Activated CD4-positive, alpha-beta T cell treated with anti-CD3 and anti-CD28 coated beads, Interleukin-2, amount 10 ng/mL, durations not matched to agents 7 days and 5 days (primary cell): ENCODE measurements at regions not wholly inside any gene's neighbourhood (a gene's known extent, or its start where the extent isn't known, plus 50 kb on each side); places are given as distances from the start of the nearest gene placed in this dataset.
"Not testable (repeated sequence)": the region's sequence is repeated elsewhere in the genome, so short reads cannot be mapped to it uniquely, and the experiment has no call there.

Experiments used
- CTCF ChIA-PET: fragments of 350-600 bp; sonication (Branson Sonifier 250); formaldehyde crosslinking; loops from one replicate; lab custom pipeline; 2021; ENCODE audit warnings: antibody characterized with exemption; lab: Charles Lee
- POLR2A ChIA-PET: fragments of 350-600 bp; sonication (Branson Sonifier 250); formaldehyde crosslinking; loops from one replicate; lab custom pipeline; 2021; ENCODE audit warnings: antibody characterized with exemption; lab: Charles Lee
- DNase-seq: peaks from one replicate; pipeline ENCODE4 v3.0.0-alpha.2; 2020
- H3K27ac Mint-ChIP-seq: one replicate; pipeline ENCODE4 v1.8.0; 2021; ENCODE audit warnings: mild to moderate bottlenecking, moderate library complexity, mixed read lengths
- H3K27me3 Mint-ChIP-seq: one replicate; pipeline ENCODE4 v1.8.0; 2021; ENCODE audit warnings: mixed read lengths
- H3K36me3 Mint-ChIP-seq: one replicate; pipeline ENCODE4 v1.8.0; 2021; ENCODE audit warnings: low read depth, mixed read lengths
- H3K4me1 Mint-ChIP-seq: one replicate; pipeline ENCODE4 v1.8.0; 2021; ENCODE audit warnings: mixed read lengths
- H3K4me3 Mint-ChIP-seq: one replicate; pipeline ENCODE4 v1.8.0; 2021; ENCODE audit warnings: mild to moderate bottlenecking, moderate library complexity, mixed read lengths
- H3K9me3 Mint-ChIP-seq: one replicate; pipeline ENCODE4 v1.8.0; 2021; ENCODE audit warnings: mixed read lengths

DNA sequence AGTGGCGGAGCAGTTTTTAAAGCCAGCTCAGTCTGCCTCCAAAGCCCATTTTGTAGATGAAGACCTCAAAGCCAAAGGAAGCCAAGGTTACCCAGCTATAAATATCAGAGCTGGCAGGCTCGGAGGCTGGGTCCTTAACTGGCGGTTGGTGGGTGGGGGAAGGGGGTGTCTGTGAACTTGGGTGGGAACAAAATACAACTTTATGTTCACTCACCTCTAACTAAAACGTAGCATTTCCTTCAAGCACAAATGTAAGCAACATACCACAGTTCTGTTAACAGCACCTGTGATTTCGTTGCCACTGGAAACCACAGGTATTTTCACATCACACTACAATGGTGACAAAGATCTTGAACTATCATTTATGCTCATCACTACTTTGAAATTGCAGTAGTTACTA, 99.7 kb upstream of the SYT13 start:
- no peak overlapping the region for H3K27ac Mint-ChIP-seq
- ChIA-PET CTCF (interaction anchor here (1.8 kb wide), 1 partner anchor 14 kb away, joined by 5 read pairs; no protein-coding TSS in a partner anchor), POLR2A (no interaction called here)
- no peak overlapping the region for H3K4me3 Mint-ChIP-seq
- H3K27me3 Mint-ChIP-seq, result peaks cover 27% of the 10 kb centered on the region
- DNase-seq, result no peak
- no peaks in the 10 kb centered on the region for H3K9me3 Mint-ChIP-seq
- no peaks in the 10 kb centered on the region for H3K36me3 Mint-ChIP-seq
- H3K4me1 Mint-ChIP-seq, result peaks cover 15% of the 10 kb centered on the region

DNA sequence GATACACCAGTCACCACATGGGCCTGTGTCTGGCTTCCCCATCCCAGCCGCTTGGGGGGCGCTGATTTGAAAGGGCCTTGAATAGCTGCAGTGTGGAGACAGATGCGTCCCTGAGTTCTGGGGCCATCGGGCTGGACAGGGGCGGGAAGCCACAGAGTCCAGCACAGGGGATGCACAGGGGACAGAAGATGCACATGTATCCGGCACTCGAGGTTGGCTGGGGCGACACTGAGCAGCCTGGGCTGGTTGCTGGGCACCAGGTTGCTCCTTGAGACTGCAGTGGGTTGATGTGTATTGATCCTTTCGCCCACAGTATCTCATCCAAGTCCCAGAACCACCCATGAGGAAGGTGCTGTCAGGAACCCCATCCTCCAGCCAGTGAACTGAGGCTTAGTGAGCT, 99.3 kb upstream of the SYT13 start:
- no peak overlapping the region for H3K27ac Mint-ChIP-seq
- ChIA-PET CTCF (interaction anchor here (1.8 kb wide), 1 partner anchor 14 kb away, joined by 5 read pairs; no protein-coding TSS in a partner anchor), POLR2A (no interaction called here)
- DNase-seq, result no peak
- H3K9me3 Mint-ChIP-seq, result no peaks in the 10 kb centered on the region
- no peak overlapping the region for H3K4me3 Mint-ChIP-seq
- H3K36me3 Mint-ChIP-seq, result no peaks in the 10 kb centered on the region
- H3K27me3 Mint-ChIP-seq, result peaks cover 27% of the 10 kb centered on the region
- H3K4me1 Mint-ChIP-seq, result peaks cover 15% of the 10 kb centered on the region

DNA sequence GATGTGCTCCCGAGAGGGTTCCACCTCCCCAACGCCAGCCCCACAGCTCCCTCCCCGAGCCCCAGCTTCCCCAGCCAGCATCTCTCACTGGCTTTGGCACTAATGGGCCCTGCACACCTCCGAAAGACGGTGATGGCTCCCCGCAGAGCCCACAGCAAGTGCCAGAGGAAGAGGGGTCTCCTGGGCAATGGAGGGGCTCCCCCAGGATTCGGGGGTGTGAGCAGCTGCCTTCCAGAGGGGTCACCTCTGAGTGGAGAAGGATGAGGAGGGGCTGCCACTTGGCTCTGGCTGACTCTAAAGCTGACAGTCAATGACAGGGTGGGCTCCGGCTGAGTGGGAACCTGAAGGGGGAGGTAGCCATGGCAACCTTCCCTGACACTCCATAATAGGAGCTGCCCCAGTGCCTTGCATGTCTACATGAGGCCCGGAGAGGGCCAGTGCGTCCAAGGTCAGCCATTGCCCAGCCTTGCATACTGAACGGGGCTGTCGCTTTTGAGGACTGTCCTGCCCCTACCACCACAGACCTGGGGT, 98.6 kb upstream of the SYT13 start:
- Mint-ChIP-seq H3K36me3 (no peaks in the 10 kb centered on the region), H3K4me3 (no peak overlapping the region), H3K4me1 (peaks cover 15% of the 10 kb centered on the region), H3K9me3 (no peaks in the 10 kb centered on the region), H3K27ac (no peak overlapping the region), H3K27me3 (peaks cover 27% of the 10 kb centered on the region)
- DNase-seq, result no peak
- POLR2A ChIA-PET, result no interaction called here
- CTCF ChIA-PET, result interaction anchor here (1.5 to 1.8 kb wide), 2 partner anchors 13 to 14 kb away, joined by 3 to 5 read pairs; no protein-coding TSS in a partner anchor

DNA sequence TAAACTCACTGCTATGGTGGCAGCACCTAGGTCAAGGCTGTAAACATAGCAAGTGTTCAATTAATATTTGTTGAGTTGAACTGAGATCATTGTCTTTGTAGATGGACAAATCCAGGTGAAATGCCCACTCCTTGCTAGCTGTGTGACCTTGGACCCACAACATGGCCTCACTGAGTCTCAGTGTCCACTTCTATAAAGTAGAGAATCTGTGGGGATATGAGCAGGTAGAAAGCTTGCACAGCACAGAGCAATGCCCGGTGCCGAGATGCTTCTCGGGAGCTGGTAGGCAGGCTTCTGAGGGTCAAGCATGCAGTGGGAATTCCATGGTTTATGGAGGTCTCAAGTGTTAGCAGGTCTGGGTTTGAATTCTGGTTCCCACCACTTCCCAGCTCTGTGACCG, 97.9 kb upstream of the SYT13 start:
- CTCF ChIA-PET, result interaction anchor here (0.6 to 1.5 kb wide), 2 partner anchors 13 to 346 kb away, joined by 3 read pairs; no protein-coding TSS in a partner anchor
- POLR2A ChIA-PET, result no interaction called here
- peaks cover 27% of the 10 kb centered on the region for H3K27me3 Mint-ChIP-seq
- no peaks in the 10 kb centered on the region for H3K36me3 Mint-ChIP-seq
- DNase-seq, result no peak
- no peak overlapping the region for H3K4me3 Mint-ChIP-seq
- no peak overlapping the region for H3K27ac Mint-ChIP-seq
- H3K9me3 Mint-ChIP-seq, result no peaks in the 10 kb centered on the region
- H3K4me1 Mint-ChIP-seq, result peaks cover 15% of the 10 kb centered on the region

DNA sequence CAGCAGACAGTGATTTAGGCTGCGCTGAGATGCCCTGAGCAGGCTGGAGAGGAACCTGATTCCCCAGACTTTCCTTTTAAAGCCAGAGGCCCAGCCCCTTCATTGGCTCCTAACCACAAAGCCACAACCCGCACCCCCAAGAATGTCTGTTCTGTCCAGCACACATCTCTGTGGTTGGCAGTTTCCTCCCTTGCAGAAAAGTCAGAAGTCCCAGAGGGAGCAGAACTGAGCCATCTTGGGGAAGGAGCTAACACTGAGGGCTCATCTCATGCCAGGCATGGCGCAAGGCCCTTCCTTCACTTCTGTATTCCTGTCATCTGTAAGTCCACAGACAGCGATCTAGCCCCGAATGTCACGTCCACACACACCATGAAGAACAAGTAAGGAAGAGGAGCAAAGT, 97.1 kb upstream of the SYT13 start:
- CTCF ChIA-PET, result interaction anchor here (0.7 to 1.5 kb wide), 2 partner anchors 12 to 155 kb away, joined by 3 read pairs; no protein-coding TSS in a partner anchor
- peaks cover 15% of the 10 kb centered on the region for H3K4me1 Mint-ChIP-seq
- peaks cover 23% of the 10 kb centered on the region for H3K27me3 Mint-ChIP-seq
- DNase-seq, result no peak
- H3K36me3 Mint-ChIP-seq, result no peaks in the 10 kb centered on the region
- POLR2A ChIA-PET, result no interaction called here
- H3K4me3 Mint-ChIP-seq, result no peak overlapping the region
- no peak overlapping the region for H3K27ac Mint-ChIP-seq
- no peaks in the 10 kb centered on the region for H3K9me3 Mint-ChIP-seq

DNA sequence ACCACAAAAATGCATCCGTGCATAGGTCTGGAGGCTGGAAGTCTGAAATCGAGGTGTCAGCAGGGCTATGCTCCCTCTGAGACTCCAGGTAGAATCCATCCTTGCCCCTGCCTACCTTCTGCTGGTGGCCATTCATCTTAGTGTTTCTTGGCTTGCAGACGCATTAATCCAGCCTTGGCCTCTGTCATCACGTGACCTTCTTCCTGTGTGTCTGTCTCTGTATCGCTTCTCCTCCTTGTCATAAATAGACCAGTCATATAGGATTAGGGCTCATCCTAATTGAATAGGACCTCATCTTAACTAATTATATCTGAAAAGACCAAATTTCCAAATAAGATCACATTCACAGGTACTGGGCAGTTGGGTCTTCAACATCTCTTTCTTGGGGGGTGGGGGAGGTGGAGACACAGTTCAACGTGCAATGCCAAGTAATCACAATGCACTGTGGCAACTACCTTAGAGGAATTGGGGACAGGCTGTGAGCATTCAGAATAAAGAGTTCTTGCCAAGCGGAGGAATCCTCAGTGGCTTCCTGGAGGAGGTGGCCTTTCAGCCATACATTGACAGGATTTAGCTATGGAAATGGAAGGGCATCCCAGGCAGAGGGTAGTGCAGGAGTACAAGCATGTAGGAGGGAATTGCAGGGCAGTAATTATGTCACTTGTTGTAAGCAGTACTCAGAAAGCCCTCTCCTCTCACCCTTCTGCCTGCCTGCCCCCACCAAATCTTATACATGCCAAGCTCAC, 96.2 kb upstream of the SYT13 start:
- H3K27me3 Mint-ChIP-seq, result peaks cover 20% of the 10 kb centered on the region
- CTCF ChIA-PET, result no interaction called here
- POLR2A ChIA-PET, result no interaction called here

DNA sequence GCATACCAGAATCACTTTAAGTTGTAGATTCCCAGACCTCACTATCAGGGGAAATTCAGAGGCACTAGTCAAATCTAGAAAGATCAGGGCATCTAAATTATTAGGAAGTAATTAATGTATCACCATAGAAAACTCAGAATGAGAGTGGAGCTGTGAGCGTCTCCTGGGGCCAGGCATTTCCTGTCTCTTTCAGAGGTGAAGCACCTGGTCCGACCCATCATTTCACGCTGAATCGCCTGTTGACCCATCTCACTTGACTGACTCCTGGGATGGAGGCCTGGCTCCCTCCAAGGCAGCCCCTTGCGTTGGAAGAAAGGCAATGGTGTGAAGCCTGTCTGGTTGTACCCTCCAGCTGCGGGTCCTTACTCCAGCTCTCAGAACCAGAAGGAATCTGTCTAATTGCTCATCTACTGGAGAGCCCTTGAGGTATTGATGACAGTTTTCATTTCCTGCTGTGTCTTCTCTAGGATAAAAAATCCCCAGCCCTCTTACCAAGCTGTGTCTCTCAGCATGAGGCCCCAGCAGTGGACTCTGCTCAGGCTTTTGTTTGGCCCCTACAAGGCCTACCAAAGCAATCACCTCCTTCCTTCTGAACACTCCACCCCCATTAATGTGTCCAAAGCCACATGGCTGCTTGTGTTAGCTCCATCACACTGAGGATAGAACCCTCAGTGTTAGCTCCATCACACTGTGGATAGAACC, 93.2 kb upstream of the SYT13 start:
- no peak for DNase-seq
- ChIA-PET POLR2A (no interaction called here), CTCF (interaction anchor here (0.6 kb wide), 1 partner anchor 105 kb away, joined by 3 read pairs; no protein-coding TSS in a partner anchor)
- H3K27ac Mint-ChIP-seq, result no peak overlapping the region
- no peaks in the 10 kb centered on the region for H3K36me3 Mint-ChIP-seq
- H3K4me3 Mint-ChIP-seq, result no peak overlapping the region
- H3K27me3 Mint-ChIP-seq, result peaks cover 18% of the 10 kb centered on the region
- peaks cover 18% of the 10 kb centered on the region for H3K4me1 Mint-ChIP-seq
- no peaks in the 10 kb centered on the region for H3K9me3 Mint-ChIP-seq

More for the DNA sequence above, 96.2 kb upstream of the SYT13 start:
- no peak for DNase-seq
- H3K4me3 Mint-ChIP-seq, result no peak overlapping the region
- no peak overlapping the region for H3K27ac Mint-ChIP-seq
- H3K4me1 Mint-ChIP-seq, result peaks cover 15% of the 10 kb centered on the region
- H3K9me3 Mint-ChIP-seq, result no peaks in the 10 kb centered on the region
- no peaks in the 10 kb centered on the region for H3K36me3 Mint-ChIP-seq

DNA sequence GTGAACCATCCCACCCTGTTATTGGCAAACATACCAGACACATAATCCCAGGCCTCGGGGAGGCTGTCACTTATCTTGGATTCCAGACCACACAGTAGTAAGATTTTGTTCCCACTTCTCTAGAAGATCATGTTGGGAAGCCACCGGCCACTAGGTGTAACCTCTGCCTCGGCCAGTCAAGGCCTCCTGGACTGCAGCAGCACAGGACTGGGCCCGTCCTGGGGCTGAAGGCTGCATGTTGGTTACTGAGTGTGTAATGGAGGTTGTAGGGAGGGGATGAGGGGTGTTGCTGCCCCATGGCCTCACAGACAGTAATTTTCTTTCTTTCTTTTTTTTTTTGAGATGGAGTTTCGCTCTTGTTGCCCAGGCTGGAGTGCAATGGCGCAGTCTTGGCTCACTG, 92.4 kb upstream of the SYT13 start:
- peaks cover 12% of the 10 kb centered on the region for H3K27me3 Mint-ChIP-seq
- DNase-seq, result no peak
- H3K4me1 Mint-ChIP-seq, result peaks cover 14% of the 10 kb centered on the region
- no peak overlapping the region for H3K4me3 Mint-ChIP-seq
- POLR2A ChIA-PET, result no interaction called here
- no peaks in the 10 kb centered on the region for H3K36me3 Mint-ChIP-seq
- H3K27ac Mint-ChIP-seq, result no peak overlapping the region
- CTCF ChIA-PET, result no interaction called here
- no peaks in the 10 kb centered on the region for H3K9me3 Mint-ChIP-seq

DNA sequence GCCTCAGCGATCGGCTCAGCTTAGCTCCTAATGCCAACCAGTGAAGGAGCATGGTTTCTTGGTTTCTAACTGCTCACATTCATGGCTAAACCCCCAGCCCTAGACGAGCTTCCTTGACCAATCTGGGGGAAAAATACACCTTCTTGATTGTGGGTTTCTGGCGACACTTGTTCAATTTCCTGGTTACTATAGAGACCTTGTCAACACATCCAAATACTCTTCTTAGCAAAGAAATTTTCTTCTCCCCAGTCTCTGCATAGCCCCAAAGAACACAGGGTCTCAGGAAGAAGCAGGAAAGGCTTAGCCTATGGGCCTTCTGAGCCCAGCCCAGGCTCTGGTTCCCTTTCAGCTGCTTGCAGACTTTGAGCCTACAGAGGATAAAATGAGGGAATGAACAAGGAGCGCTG, 88.5 kb upstream of the SYT13 start:
- POLR2A ChIA-PET, result no interaction called here
- no peak for DNase-seq
- H3K27ac Mint-ChIP-seq, result no peak overlapping the region
- no peak overlapping the region for H3K4me3 Mint-ChIP-seq
- H3K27me3 Mint-ChIP-seq, result peaks cover 12% of the 10 kb centered on the region
- CTCF ChIA-PET, result no interaction called here
- H3K4me1 Mint-ChIP-seq, result peaks cover 9% of the 10 kb centered on the region
- no peaks in the 10 kb centered on the region for H3K9me3 Mint-ChIP-seq
- no peaks in the 10 kb centered on the region for H3K36me3 Mint-ChIP-seq

DNA sequence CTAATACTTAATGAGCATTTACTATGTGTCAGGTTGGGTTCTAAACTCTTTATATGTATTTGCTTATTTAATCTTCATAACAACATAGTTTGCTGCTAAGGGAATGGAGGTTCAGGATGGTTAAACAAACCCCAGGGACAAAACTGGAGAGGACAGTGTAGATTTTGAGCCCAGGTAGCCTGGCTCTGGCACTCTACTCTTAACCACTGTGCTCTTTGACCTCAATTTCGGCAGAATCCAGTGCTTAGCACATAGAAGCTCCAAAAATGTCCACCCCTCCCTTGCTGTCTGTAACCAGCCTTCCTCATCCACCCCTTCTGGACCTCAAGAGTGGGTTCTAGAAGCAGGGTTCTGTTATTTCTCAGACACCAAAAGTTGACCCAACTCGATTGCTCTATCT, 88.0 kb upstream of the SYT13 start:
- H3K4me3 Mint-ChIP-seq, result no peak overlapping the region
- ChIA-PET POLR2A (no interaction called here), CTCF (no interaction called here)
- peaks cover 12% of the 10 kb centered on the region for H3K27me3 Mint-ChIP-seq
- H3K27ac Mint-ChIP-seq, result no peak overlapping the region
- no peaks in the 10 kb centered on the region for H3K36me3 Mint-ChIP-seq
- H3K4me1 Mint-ChIP-seq, result peaks cover 9% of the 10 kb centered on the region
- DNase-seq, result no peak
- H3K9me3 Mint-ChIP-seq, result no peaks in the 10 kb centered on the region

DNA sequence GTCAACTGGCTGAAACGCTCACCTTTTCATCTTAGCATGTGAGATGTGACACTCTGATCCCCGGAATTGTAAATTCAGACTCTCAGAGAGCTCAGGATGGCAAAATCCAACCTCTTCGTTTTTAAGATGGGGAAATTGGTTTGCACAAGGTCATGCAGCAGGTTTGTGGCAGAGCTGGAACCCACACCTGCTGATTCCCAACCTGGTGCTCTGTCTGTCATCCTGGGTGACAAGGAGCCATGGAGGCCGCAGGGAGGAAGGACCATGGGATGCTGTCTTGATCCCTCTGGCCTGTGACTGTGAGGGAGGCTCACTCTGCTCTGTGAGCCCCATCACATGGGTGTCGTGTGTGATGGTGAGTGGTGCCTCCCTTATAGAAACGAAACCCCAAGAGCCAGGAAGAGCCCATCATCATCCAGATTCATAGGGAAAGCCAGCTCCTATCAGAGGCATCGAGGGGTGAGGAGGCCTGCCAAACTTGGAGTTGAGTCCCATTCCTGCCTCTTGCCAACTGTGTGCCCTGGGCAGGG, 87.4 kb upstream of the SYT13 start:
- CTCF ChIA-PET, result interaction anchor here (0.5 kb wide), 1 partner anchor 333 kb away, joined by 3 read pairs; no protein-coding TSS in a partner anchor
- H3K27ac Mint-ChIP-seq, result no peak overlapping the region
- no peaks in the 10 kb centered on the region for H3K9me3 Mint-ChIP-seq
- no peak for DNase-seq
- peaks cover 12% of the 10 kb centered on the region for H3K27me3 Mint-ChIP-seq
- H3K36me3 Mint-ChIP-seq, result no peaks in the 10 kb centered on the region
- H3K4me3 Mint-ChIP-seq, result no peak overlapping the region
- POLR2A ChIA-PET, result no interaction called here
- peaks cover 9% of the 10 kb centered on the region for H3K4me1 Mint-ChIP-seq

DNA sequence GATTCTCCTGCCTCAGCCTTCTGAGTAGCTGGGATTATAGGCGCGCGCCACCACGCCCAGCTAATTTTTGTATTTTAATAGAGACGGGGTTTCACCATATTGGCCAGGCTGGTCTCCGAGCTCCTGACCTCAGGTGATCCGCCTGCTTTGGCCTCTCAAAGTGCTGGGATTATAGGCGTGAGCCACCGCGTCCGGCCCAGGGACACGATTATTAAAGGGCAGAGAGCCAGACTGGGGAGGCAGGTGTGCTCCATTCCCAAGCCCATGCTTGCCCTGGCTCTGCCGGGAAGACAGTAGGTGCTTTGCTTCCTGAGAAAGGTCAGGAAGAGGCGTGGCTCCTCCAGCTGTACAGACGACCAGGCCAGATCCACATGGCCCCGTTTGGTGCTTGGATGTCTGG, 86.3 kb upstream of the SYT13 start:
- DNase-seq, H3K4me1 Mint-ChIP-seq, POLR2A ChIA-PET, H3K9me3 Mint-ChIP-seq, H3K4me3 Mint-ChIP-seq, H3K36me3 Mint-ChIP-seq, H3K27ac Mint-ChIP-seq: not testable (repeated sequence)
- peaks cover 12% of the 10 kb centered on the region for H3K27me3 Mint-ChIP-seq
- CTCF ChIA-PET, result interaction anchor here (0.6 to 2.1 kb wide), 4 partner anchors 11 to 282 kb away, joined by 3 to 8 read pairs (median 4); no protein-coding TSS in a partner anchor
